Trophoblast cell (in vitro differentiated cells and primary cell): ENCODE measurements at regions not wholly inside any gene's neighbourhood (a gene's known extent, or its start where the extent isn't known, plus 50 kb on each side); places are given as distances from the start of the nearest gene placed in this dataset.

Experiments used
- DNase-seq, 2 donors: peaks; one replicate each; pipeline ENCODE4 v3.0.0-alpha.2; 2016
- H2AFZ ChIP-seq: 2 replicates; pipeline ENCODE4 v1.6.1; 2013; ENCODE audit warnings: low read length, moderate library complexity, mild to moderate bottlenecking; ENCODE audit not compliant: insufficient read depth, poor library complexity
- H2AK5ac ChIP-seq: 2 replicates; pipeline ENCODE4 v1.6.1; 2013; ENCODE audit warnings: mild to moderate bottlenecking, low read length
- H2BK120ac ChIP-seq: 2 replicates; pipeline ENCODE4 v1.6.1; 2013; ENCODE audit warnings: low read length, mild to moderate bottlenecking, moderate library complexity; ENCODE audit not compliant: insufficient read depth, poor library complexity
- H2BK12ac ChIP-seq: 2 replicates; pipeline ENCODE4 v1.6.1; 2013; ENCODE audit warnings: mild to moderate bottlenecking, low read length, moderate library complexity
- H2BK5ac ChIP-seq: 2 replicates; pipeline ENCODE4 v1.6.1; 2013; ENCODE audit warnings: low read length, low read depth, moderate library complexity, mild to moderate bottlenecking; ENCODE audit not compliant: poor library complexity
- H3K14ac ChIP-seq: 2 replicates; pipeline ENCODE4 v1.6.1; 2013; ENCODE audit warnings: mild to moderate bottlenecking, low read length
- H3K18ac ChIP-seq: 2 replicates; pipeline ENCODE4 v1.6.1; 2013; ENCODE audit warnings: mild to moderate bottlenecking, low read length
- H3K23ac ChIP-seq: 2 replicates; pipeline ENCODE4 v1.6.1; 2013; ENCODE audit warnings: low read length
- H3K27ac ChIP-seq: 2 replicates; pipeline ENCODE4 v1.5.1; 2013; ENCODE audit warnings: low read depth, mild to moderate bottlenecking, inconsistent platforms, low read length, moderate library complexity
- H3K27me3 ChIP-seq: 2 replicates; pipeline ENCODE4 v1.6.1; 2013; ENCODE audit warnings: inconsistent platforms, mild to moderate bottlenecking, low read length, moderate library complexity; ENCODE audit not compliant: insufficient read depth
- H3K36me3 ChIP-seq, 2 experiments: 1 replicate in 1 of 2; 2 replicates in 1 of 2; pipeline ENCODE4 v1.6.1; 2013; ENCODE audit warnings: low read length in 2 of 2, mild to moderate bottlenecking in 2 of 2, moderate library complexity in 1 of 2; ENCODE audit not compliant: insufficient read depth in 2 of 2, control insufficient read depth in 1 of 2
- H3K4ac ChIP-seq: 2 replicates; pipeline ENCODE4 v1.6.1; 2013; ENCODE audit warnings: low read depth, mild to moderate bottlenecking, low read length, moderate library complexity
- H3K4me1 ChIP-seq, 2 experiments: 1 replicate in 1 of 2; 2 replicates in 1 of 2; pipeline ENCODE4 v1.6.1; 2013; ENCODE audit warnings: low read length in 2 of 2, mild to moderate bottlenecking in 2 of 2, moderate library complexity in 1 of 2; ENCODE audit not compliant: insufficient read depth in 2 of 2, control insufficient read depth in 1 of 2
- H3K4me2 ChIP-seq: 2 replicates; pipeline ENCODE4 v1.6.1; 2013; ENCODE audit warnings: inconsistent platforms, mild to moderate bottlenecking, low read length, moderate library complexity
- H3K4me3 ChIP-seq: 2 replicates; pipeline ENCODE4 v1.5.1; 2013; ENCODE audit warnings: mild to moderate bottlenecking, low read depth, low read length, inconsistent platforms
- H3K79me1 ChIP-seq: one replicate; pipeline ENCODE4 v1.6.1; 2013; ENCODE audit warnings: low read length
- H3K79me2 ChIP-seq: 2 replicates; pipeline ENCODE4 v1.6.1; 2013; ENCODE audit warnings: low read length, mild to moderate bottlenecking; ENCODE audit not compliant: control insufficient read depth, insufficient read depth, poor library complexity
- H3K9ac ChIP-seq: 2 replicates; pipeline ENCODE4 v1.6.1; 2013; ENCODE audit warnings: mild to moderate bottlenecking, low read length
- H3K9me3 ChIP-seq: 2 replicates; pipeline ENCODE4 v1.6.1; 2013; ENCODE audit warnings: low read depth, mild to moderate bottlenecking, control low read depth, inconsistent platforms, low read length; ENCODE audit not compliant: insufficient read depth
- H4K12ac ChIP-seq: 2 replicates; pipeline ENCODE4 v1.6.1; 2013; ENCODE audit warnings: low read depth, mild to moderate bottlenecking, low read length, moderate library complexity
- H4K8ac ChIP-seq: 2 replicates; pipeline ENCODE4 v1.6.1; 2013; ENCODE audit warnings: low read depth, mild to moderate bottlenecking, low read length, moderate library complexity
- H4K91ac ChIP-seq: one replicate; pipeline ENCODE4 v1.6.1; 2013; ENCODE audit warnings: low read depth, mild to moderate bottlenecking, low read length, moderate library complexity
- WGBS: extraction: QIAGEN DNeasy Blood & Tissue Kit; methylation state at CpG from one replicate; pipeline ENCODE4 v1.1.7; 2013; ENCODE audit warnings: missing lambda C conversion rate; ENCODE audit not compliant: insufficient read length, insufficient coverage; ENCODE audit errors: extremely low coverage; 5-methylcytosine and 5-hydroxymethylcytosine counted together

DNA sequence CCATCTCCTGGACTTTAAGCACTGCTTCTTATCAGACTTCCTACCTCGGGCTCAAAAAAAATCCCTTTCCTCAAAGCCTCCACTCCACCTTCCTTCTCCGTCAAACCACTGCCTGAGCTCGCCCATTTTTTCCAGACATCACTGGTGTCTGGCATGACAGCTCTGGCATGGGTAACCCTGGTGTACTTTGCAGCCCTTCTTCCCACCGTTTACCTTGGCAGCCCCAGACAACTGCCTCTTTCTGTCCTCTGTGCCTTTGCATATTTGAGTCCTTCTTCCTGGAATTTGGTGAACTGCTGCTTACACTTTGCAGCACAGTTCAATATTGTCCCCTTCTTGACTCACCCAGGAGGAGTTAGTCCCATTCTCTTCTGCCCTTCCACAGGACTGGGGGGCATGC lies 144.6 kb upstream of the TBX20 start:
- no peak overlapping the region for H2BK120ac ChIP-seq
- no peak overlapping the region for H3K9ac ChIP-seq
- no peak overlapping the region for H3K4me3 ChIP-seq
- no peak overlapping the region for H3K4me2 ChIP-seq
- H3K27me3 ChIP-seq, result no peaks in the 10 kb centered on the region
- no peak overlapping the region for H4K91ac ChIP-seq
- no peaks in the 10 kb centered on the region for H3K4me1 ChIP-seq
- no peaks in the 10 kb centered on the region for H3K9me3 ChIP-seq
- no peaks in the 10 kb centered on the region for H3K79me1 ChIP-seq
- no peak overlapping the region for H3K14ac ChIP-seq
- H2AFZ ChIP-seq, result no peak overlapping the region
- H2BK12ac ChIP-seq, result no peak overlapping the region
- H3K18ac ChIP-seq, result no peak overlapping the region
- no CpG with 5 or more reads among the region's 4 CpGs for WGBS
- no peak overlapping the region for H2AK5ac ChIP-seq
- no peak overlapping the region for H2BK5ac ChIP-seq
- H4K12ac ChIP-seq, result no peak overlapping the region
- no peak overlapping the region for H3K27ac ChIP-seq
- no peak for DNase-seq
- no peaks in the 10 kb centered on the region for H3K36me3 ChIP-seq
- H4K8ac ChIP-seq, result no peak overlapping the region
- H3K23ac ChIP-seq, result no peak overlapping the region
- H3K4ac ChIP-seq, result no peak overlapping the region
- no peaks in the 10 kb centered on the region for H3K79me2 ChIP-seq

DNA sequence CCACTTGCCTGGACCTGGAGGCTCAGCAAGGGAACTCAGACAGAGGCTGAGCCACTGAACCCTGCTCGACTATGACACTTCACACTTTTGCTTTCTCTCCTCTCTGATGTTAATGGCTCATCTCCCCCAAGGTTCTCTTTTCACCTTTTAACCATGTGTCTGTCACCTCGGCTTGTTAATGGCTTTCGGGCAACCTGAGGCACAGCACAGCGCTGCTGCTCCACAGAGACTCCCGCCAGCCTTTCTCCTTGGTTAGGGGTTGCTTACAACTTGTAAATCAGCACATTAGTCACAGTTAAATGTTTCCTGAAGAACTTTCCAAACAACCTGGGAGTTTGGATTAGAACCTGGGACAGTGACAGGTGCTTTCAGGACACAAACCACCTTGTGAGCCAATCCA lies 136.2 kb upstream of the TBX20 start:
- H3K9ac ChIP-seq, result no peak overlapping the region
- no peak overlapping the region for H3K27ac ChIP-seq
- H3K79me1 ChIP-seq, result no peaks in the 10 kb centered on the region
- peaks cover 4 to 5% of the 10 kb centered on the region in 2 experiments for H3K4me1 ChIP-seq
- no peak overlapping the region for H2AK5ac ChIP-seq
- H2BK5ac ChIP-seq, result no peak overlapping the region
- no CpG with 5 or more reads among the region's 5 CpGs for WGBS
- H3K4me2 ChIP-seq, result no peak overlapping the region
- H3K14ac ChIP-seq, result no peak overlapping the region
- no peak overlapping the region for H4K91ac ChIP-seq
- no peak overlapping the region for H4K12ac ChIP-seq
- H2BK12ac ChIP-seq, result no peak overlapping the region
- H3K18ac ChIP-seq, result no peak overlapping the region
- H3K27me3 ChIP-seq, result no peaks in the 10 kb centered on the region
- no peak overlapping the region for H3K23ac ChIP-seq
- no peaks in the 10 kb centered on the region for H3K36me3 ChIP-seq
- no peak overlapping the region for H3K4me3 ChIP-seq
- H4K8ac ChIP-seq, result no peak overlapping the region
- H3K79me2 ChIP-seq, result no peaks in the 10 kb centered on the region
- H3K4ac ChIP-seq, result no peak overlapping the region
- H3K9me3 ChIP-seq, result no peaks in the 10 kb centered on the region
- H2BK120ac ChIP-seq, result no peak overlapping the region
- no peak overlapping the region for H2AFZ ChIP-seq
- no peak for DNase-seq

DNA sequence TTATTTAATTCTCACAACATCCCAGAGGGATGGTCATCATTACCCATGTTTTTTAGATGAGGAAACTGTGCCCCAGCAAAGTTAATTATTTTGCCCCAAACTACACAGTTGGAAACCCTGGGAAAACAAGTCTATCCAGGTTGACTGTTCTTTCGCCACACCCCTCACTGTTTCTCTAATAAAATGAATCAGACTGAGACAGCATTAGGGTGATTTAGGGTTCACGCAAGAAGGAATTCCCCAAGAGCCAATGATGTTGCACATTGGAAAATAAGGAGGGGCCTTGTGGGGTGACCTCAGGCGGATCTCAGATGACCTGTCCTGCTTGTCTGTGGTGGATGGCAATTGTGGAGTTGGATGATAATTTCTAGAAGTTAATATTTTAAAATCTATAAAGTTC lies 135.7 kb upstream of the TBX20 start:
- H2AK5ac ChIP-seq, result no peak overlapping the region
- WGBS, result no CpG with 5 or more reads among the region's 3 CpGs
- H2AFZ ChIP-seq, result no peak overlapping the region
- H3K27me3 ChIP-seq, result no peaks in the 10 kb centered on the region
- H3K14ac ChIP-seq, result no peak overlapping the region
- no peak overlapping the region for H2BK120ac ChIP-seq
- H3K79me1 ChIP-seq, result no peaks in the 10 kb centered on the region
- no peak for DNase-seq
- H2BK5ac ChIP-seq, result no peak overlapping the region
- no peak overlapping the region for H3K4me3 ChIP-seq
- H3K9ac ChIP-seq, result no peak overlapping the region
- H3K79me2 ChIP-seq, result no peaks in the 10 kb centered on the region
- no peak overlapping the region for H3K4ac ChIP-seq
- H3K9me3 ChIP-seq, result no peaks in the 10 kb centered on the region
- no peak overlapping the region for H4K12ac ChIP-seq
- no peak overlapping the region for H3K18ac ChIP-seq
- H3K36me3 ChIP-seq, result no peaks in the 10 kb centered on the region
- no peak overlapping the region for H2BK12ac ChIP-seq
- H3K4me2 ChIP-seq, result no peak overlapping the region
- no peak overlapping the region for H3K23ac ChIP-seq
- H4K8ac ChIP-seq, result no peak overlapping the region
- H4K91ac ChIP-seq, result no peak overlapping the region
- no peak overlapping the region for H3K27ac ChIP-seq
- peaks cover 4 to 5% of the 10 kb centered on the region in 2 experiments for H3K4me1 ChIP-seq

DNA sequence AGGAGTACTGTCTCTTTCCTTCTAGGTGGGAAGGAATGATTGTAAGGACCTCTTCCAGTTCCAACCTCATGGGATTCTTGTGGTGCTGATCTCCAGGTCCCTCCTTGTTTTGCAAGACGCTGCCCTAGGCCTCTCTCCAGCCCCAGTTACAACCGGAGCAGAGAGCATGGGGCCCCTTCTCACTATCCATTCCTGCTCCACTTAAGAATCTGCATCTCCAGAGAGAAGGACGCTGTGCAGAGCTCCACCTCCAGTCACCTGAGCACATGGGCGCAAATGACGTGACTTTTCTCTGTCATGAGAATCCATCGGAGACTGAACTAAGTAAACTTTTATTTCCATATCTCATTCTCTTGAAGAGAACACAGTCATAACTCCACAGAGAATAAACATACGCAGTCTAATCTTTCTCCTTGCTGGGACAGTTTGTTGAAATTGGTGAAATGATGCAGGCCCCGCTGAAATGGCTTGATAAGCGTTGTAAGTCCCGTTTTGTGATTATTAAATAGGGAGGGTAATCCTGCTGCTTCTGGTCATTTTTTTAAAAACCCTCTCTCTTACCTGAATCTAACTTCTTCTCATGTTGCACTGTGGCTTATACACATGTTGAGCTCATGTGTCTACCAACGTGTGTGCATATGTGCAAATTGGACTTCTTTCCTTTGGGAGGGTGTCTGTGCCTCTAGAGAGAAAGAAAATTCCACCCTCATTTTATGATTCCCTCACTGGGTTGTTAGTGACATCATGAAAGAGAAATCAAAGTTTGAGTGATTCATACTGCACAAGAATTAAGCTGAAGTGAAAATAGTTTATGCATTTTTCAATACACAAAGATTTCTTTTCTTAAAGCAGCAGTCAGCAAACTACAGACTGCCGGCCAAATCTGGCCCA lies 133.2 kb upstream of the TBX20 start:
- Histone ChIP-seq H3K79me2 (no peaks in the 10 kb centered on the region), H3K27me3 (no peaks in the 10 kb centered on the region), H3K4me3 (no peak overlapping the region), H2BK120ac (no peak overlapping the region), H3K9ac (no peak overlapping the region), H2AK5ac (no peak overlapping the region), H3K27ac (no peak overlapping the region), H4K91ac (no peak overlapping the region), H2AFZ (no peak overlapping the region), H3K79me1 (no peaks in the 10 kb centered on the region), H3K18ac (no peak overlapping the region), H2BK5ac (no peak overlapping the region), H3K9me3 (no peaks in the 10 kb centered on the region), H3K14ac (no peak overlapping the region), H3K4me2 (no peak overlapping the region), H4K12ac (no peak overlapping the region), H3K36me3 (no peaks in the 10 kb centered on the region), H3K4me1 (peaks cover 4 to 5% of the 10 kb centered on the region in 2 experiments), H2BK12ac (no peak overlapping the region), H3K4ac (no peak overlapping the region), H3K23ac (no peak overlapping the region), H4K8ac (no peak overlapping the region)
- no CpG with 5 or more reads among the region's 12 CpGs for WGBS
- no peak for DNase-seq
